ENCODE measurements at regions not wholly inside any gene's neighbourhood (a gene's known extent, or its start where the extent isn't known, plus 50 kb on each side); places are given as distances from the start of the nearest gene placed in this dataset.

- no peaks in the 10 kb centered on the region for H3K27me3 ChIP-seq
- no peaks in the 10 kb centered on the region for H3K9me3 ChIP-seq
- H3K36me3 ChIP-seq = no peaks in the 10 kb centered on the region
- no peaks in the 10 kb centered on the region for H3K4me1 ChIP-seq
- FAIRE-seq = no peak
- intact Hi-C loops (cut with DNase I) = no loop called here
- 76 to 94% methylated on average over 4 of the region's 4 CpGs for WGBS, 2 donors
- H3K27ac ChIP-seq = no peak overlapping the region
- ATAC-seq = no peak
- DNase-seq = no peak
- TF ChIP-seq CTCF (IDR thresholded peaks at IDR 0.05) = no peak
- no peak overlapping the region for H3K4me3 ChIP-seq
These were observed 439.4 kb downstream of the SPRY1 start for GRCh38 chr4:123835831-123836590.

- DNase-seq (no peak), ATAC-seq (no peak), FAIRE-seq (no peak)
- H3K36me3 ChIP-seq = no peaks in the 10 kb centered on the region
- TF ChIP-seq CTCF (IDR thresholded peaks at IDR 0.05) = no peak
- no peaks in the 10 kb centered on the region for H3K27me3 ChIP-seq
- intact Hi-C loops (cut with DNase I) = no loop called here
- 68 to 80% methylated on average over 4 of the region's 4 CpGs for WGBS, 2 donors
- H3K9me3 ChIP-seq = no peaks in the 10 kb centered on the region
- H3K4me3 ChIP-seq = no peak overlapping the region
- H3K4me1 ChIP-seq = no peaks in the 10 kb centered on the region
- H3K27ac ChIP-seq = no peak overlapping the region
These were observed 440.4 kb downstream of the SPRY1 start for GRCh38 chr4:123836851-123837595.

GRCh38 chr4:123838474-123838873 is 441.9 kb downstream of the SPRY1 start:
- TF ChIP-seq CTCF (IDR thresholded peaks at IDR 0.05) = no peak
- H3K9me3 ChIP-seq = no peaks in the 10 kb centered on the region
- no peaks in the 10 kb centered on the region for H3K36me3 ChIP-seq
- intact Hi-C loops (cut with DNase I) = no loop called here
- no peaks in the 10 kb centered on the region for H3K4me1 ChIP-seq
- H3K27me3 ChIP-seq = no peaks in the 10 kb centered on the region
- no peak for DNase-seq
- FAIRE-seq = no peak
- 22 to 24% methylated on average over 1 of the region's 1 CpG for WGBS, 2 donors
- ATAC-seq = no peak
- H3K27ac ChIP-seq = no peak overlapping the region
- H3K4me3 ChIP-seq = no peak overlapping the region

- no peaks in the 10 kb centered on the region for H3K27me3 ChIP-seq
- TF ChIP-seq CTCF (IDR thresholded peaks at IDR 0.05) = no peak
- no peak overlapping the region for H3K4me3 ChIP-seq
- no peaks in the 10 kb centered on the region for H3K36me3 ChIP-seq
- ATAC-seq (no peak), FAIRE-seq (no peak), DNase-seq (no peak)
- H3K27ac ChIP-seq = no peak overlapping the region
- intact Hi-C loops (cut with DNase I) = no loop called here
- H3K4me1 ChIP-seq = no peaks in the 10 kb centered on the region
- no peaks in the 10 kb centered on the region for H3K9me3 ChIP-seq
These were observed 443.6 kb downstream of the SPRY1 start for GRCh38 chr4:123840197-123840596.

Measured in pancreas (tissue), 10 donors.